ENCODE measurements at regions not wholly inside any gene's neighbourhood (a gene's known extent, or its start where the extent isn't known, plus 50 kb on each side); places are given as distances from the start of the nearest gene placed in this dataset.

GRCh38 chr3:11901286-11901875, 54.7 kb upstream of the TAMM41 start:
- Histone ChIP-seq H3K27ac (ENCODE audit: low read length) (no peak overlapping the region), H3K4me1 (ENCODE audit: insufficient read depth, low read length) (peaks cover 9% of the 10 kb centered on the region; the same call in 1 of the 2 replicates), H3K4me2 (ENCODE audit: insufficient read depth, low read length) (no peak overlapping the region), H4K20me1 (ENCODE audit: insufficient read depth, low read length) (no peaks in the 10 kb centered on the region), H3K27me3 (ENCODE audit: insufficient read depth, low read length, poor library complexity) (no peaks in the 10 kb centered on the region), H3K79me2 (ENCODE audit: insufficient read depth, low read length) (no peaks in the 10 kb centered on the region), H3K4me3 (ENCODE audit: low read depth in 1 of 2, low read length in 2 of 2) (no peak overlapping the region), H2AFZ (ENCODE audit: low read depth, low read length) (no peak overlapping the region; the same call in 1 of the 2 replicates), H3K9me3 (ENCODE audit: insufficient read depth, low read length, severe bottlenecking) (no peaks in the 10 kb centered on the region), H3K36me3 (ENCODE audit: insufficient read depth, low read length) (no peaks in the 10 kb centered on the region), H3K9ac (ENCODE audit: low read depth, low read length) (no peak overlapping the region)
- ATAC-seq (ENCODE audit: insufficient read depth, low read depth) (no peak), DNase-seq (no peak)
- TF ChIP-seq CTCF (IDR thresholded peaks at IDR 0.05; ENCODE audit: borderline replicate concordance, extremely low read depth, low read length, poor library complexity, severe bottlenecking) (no peak), EZH2 (IDR thresholded peaks at IDR 0.05; ENCODE audit: borderline replicate concordance, low read depth, low read length, severe bottlenecking) (no peak)

GRCh38 chr3:11903047-11903446, 56.4 kb upstream of the TAMM41 start:
- no peaks in the 10 kb centered on the region for H3K27me3 ChIP-seq (ENCODE audit: insufficient read depth, low read length, poor library complexity)
- H3K4me1 ChIP-seq (ENCODE audit: insufficient read depth, low read length) = peaks cover 9% of the 10 kb centered on the region; the same call in 1 of the 2 replicates
- no peaks in the 10 kb centered on the region for H3K36me3 ChIP-seq (ENCODE audit: insufficient read depth, low read length)
- ATAC-seq (ENCODE audit: insufficient read depth, low read depth) = no peak
- DNase-seq = no peak
- no peak overlapping the region for H3K4me3 ChIP-seq (ENCODE audit: low read depth in 1 of 2, low read length in 2 of 2)
- no peaks in the 10 kb centered on the region for H3K9me3 ChIP-seq (ENCODE audit: insufficient read depth, low read length, severe bottlenecking)
- H3K4me2 ChIP-seq (ENCODE audit: insufficient read depth, low read length) = no peak overlapping the region
- no peaks in the 10 kb centered on the region for H4K20me1 ChIP-seq (ENCODE audit: insufficient read depth, low read length)
- no peak overlapping the region for H3K27ac ChIP-seq (ENCODE audit: low read length)
- H2AFZ ChIP-seq (ENCODE audit: low read depth, low read length) = no peak overlapping the region
- H3K9ac ChIP-seq (ENCODE audit: low read depth, low read length) = no peak overlapping the region
- no peak for TF ChIP-seq EZH2 (IDR thresholded peaks at IDR 0.05; ENCODE audit: borderline replicate concordance, low read depth, low read length, severe bottlenecking)
- no peak for TF ChIP-seq CTCF (IDR thresholded peaks at IDR 0.05; ENCODE audit: borderline replicate concordance, extremely low read depth, low read length, poor library complexity, severe bottlenecking)
- H3K79me2 ChIP-seq (ENCODE audit: insufficient read depth, low read length) = no peaks in the 10 kb centered on the region

GRCh38 chr3:11903447-11903846, 56.8 kb upstream of the TAMM41 start:
- H2AFZ ChIP-seq (ENCODE audit: low read depth, low read length) = no peak overlapping the region
- DNase-seq (no peak), ATAC-seq (ENCODE audit: insufficient read depth, low read depth) (no peak)
- no peak overlapping the region for H3K9ac ChIP-seq (ENCODE audit: low read depth, low read length)
- no peaks in the 10 kb centered on the region for H3K36me3 ChIP-seq (ENCODE audit: insufficient read depth, low read length)
- peaks cover 9% of the 10 kb centered on the region; the same call in 1 of the 2 replicates for H3K4me1 ChIP-seq (ENCODE audit: insufficient read depth, low read length)
- no peaks in the 10 kb centered on the region for H4K20me1 ChIP-seq (ENCODE audit: insufficient read depth, low read length)
- no peak overlapping the region for H3K4me2 ChIP-seq (ENCODE audit: insufficient read depth, low read length)
- H3K4me3 ChIP-seq (ENCODE audit: low read depth in 1 of 2, low read length in 2 of 2) = no peak overlapping the region
- no peaks in the 10 kb centered on the region for H3K9me3 ChIP-seq (ENCODE audit: insufficient read depth, low read length, severe bottlenecking)
- no peak overlapping the region for H3K27ac ChIP-seq (ENCODE audit: low read length)
- no peaks in the 10 kb centered on the region for H3K27me3 ChIP-seq (ENCODE audit: insufficient read depth, low read length, poor library complexity)
- TF ChIP-seq EZH2 (IDR thresholded peaks at IDR 0.05; ENCODE audit: borderline replicate concordance, low read depth, low read length, severe bottlenecking) = no peak
- no peak for TF ChIP-seq CTCF (IDR thresholded peaks at IDR 0.05; ENCODE audit: borderline replicate concordance, extremely low read depth, low read length, poor library complexity, severe bottlenecking)
- no peaks in the 10 kb centered on the region for H3K79me2 ChIP-seq (ENCODE audit: insufficient read depth, low read length)
